Liver (tissue), 8 donors: ENCODE measurements at regions not wholly inside any gene's neighbourhood (a gene's known extent, or its start where the extent isn't known, plus 50 kb on each side); places are given as distances from the start of the nearest gene placed in this dataset.

ENCODE experiments used
- DNase-seq: peaks from one replicate; pipeline ENCODE4 v3.0.0-alpha.2; 2017; ENCODE audit warnings: low spot score
- H3K27ac ChIP-seq, 2 donors: one replicate each; pipeline ENCODE4 v1.7.0; 2013; ENCODE audit warnings: inconsistent platforms in 2 of 2, low read length in 2 of 2, control low read depth in 1 of 2, low read depth in 1 of 2, mild to moderate bottlenecking in 1 of 2
- H3K27me3 ChIP-seq, 4 donors: one replicate each; pipeline versions ENCODE4 v1.6.1 to v1.7.0; 2013; ENCODE audit warnings: low read length in 3 of 4, inconsistent platforms in 1 of 4, mild to moderate bottlenecking in 1 of 4, moderate library complexity in 1 of 4; ENCODE audit not compliant: control insufficient read depth in 4 of 4, insufficient read depth in 4 of 4
- H3K36me3 ChIP-seq, 4 donors: one replicate each; pipeline versions ENCODE4 v1.6.1 to v1.7.0; 2013; ENCODE audit warnings: low read length in 3 of 4, mild to moderate bottlenecking in 3 of 4, low read depth in 1 of 4, moderate library complexity in 1 of 4; ENCODE audit not compliant: control insufficient read depth in 4 of 4, insufficient read depth in 3 of 4
- H3K4me1 ChIP-seq, 4 donors: one replicate each; pipeline versions ENCODE4 v1.6.1 to v1.7.0; 2013; ENCODE audit warnings: low read length in 3 of 4, mild to moderate bottlenecking in 3 of 4, moderate library complexity in 1 of 4; ENCODE audit not compliant: control insufficient read depth in 4 of 4, insufficient read depth in 4 of 4
- H3K4me3 ChIP-seq, 3 donors: one replicate each; pipeline versions ENCODE4 v1.6.1 to v1.7.0; 2013; ENCODE audit warnings: low read length in 3 of 3, control low read depth in 1 of 3, low read depth in 1 of 3, mild to moderate bottlenecking in 1 of 3
- H3K9ac ChIP-seq, 2 donors: one replicate each; pipeline ENCODE4 v1.7.0; 2013; ENCODE audit warnings: low read length in 2 of 2, mild to moderate bottlenecking in 2 of 2, moderate library complexity in 2 of 2, control low read depth in 1 of 2, low read depth in 1 of 2
- H3K9me3 ChIP-seq, 4 donors: one replicate each; pipeline versions ENCODE4 v1.6.1 to v1.7.0; 2013; ENCODE audit warnings: low read length in 3 of 4; ENCODE audit not compliant: control insufficient read depth in 4 of 4
- EGR1 ChIP-seq, 2 donors: IDR thresholded peaks; 2 replicates each; pipeline ENCODE4 v1.6.1; 2016 to 2018; ENCODE audit warnings: antibody characterized with exemption in 2 of 2, low read depth in 2 of 2
- FOXA1 ChIP-seq: IDR thresholded peaks from 2 replicates; pipeline ENCODE4 v1.6.1; 2016; ENCODE audit warnings: antibody characterized with exemption
- FOXA2 ChIP-seq: IDR thresholded peaks from 2 replicates; pipeline ENCODE4 v1.6.1; 2016; ENCODE audit warnings: antibody characterized with exemption
- GABPA ChIP-seq, 2 donors: IDR thresholded peaks in 1 of 2; conservative IDR thresholded peaks in 1 of 2; 2 replicates each; pipeline ENCODE4 v1.6.1; 2016; ENCODE audit warnings: antibody characterized with exemption in 2 of 2, mild to moderate bottlenecking in 1 of 2, moderate library complexity in 1 of 2
- HNF4A ChIP-seq, 2 donors: conservative IDR thresholded peaks; 2 replicates each; pipeline ENCODE4 v1.6.1; 2016; ENCODE audit warnings: antibody characterized with exemption in 2 of 2, mild to moderate bottlenecking in 2 of 2
- HNF4G ChIP-seq: IDR thresholded peaks from 2 replicates; pipeline ENCODE4 v1.6.1; 2016; ENCODE audit warnings: antibody characterized with exemption
- JUND ChIP-seq, 2 donors: IDR thresholded peaks; 2 replicates each; pipeline ENCODE4 v1.6.1; 2016; ENCODE audit warnings: antibody characterized with exemption in 2 of 2
- NR2F2 ChIP-seq: IDR thresholded peaks from 2 replicates; pipeline ENCODE4 v1.6.1; 2016; ENCODE audit warnings: antibody characterized with exemption
- RAD21 ChIP-seq, 2 donors: IDR thresholded peaks; 2 replicates each; pipeline ENCODE4 v1.6.1; 2016; ENCODE audit warnings: antibody characterized with exemption in 2 of 2, mild to moderate bottlenecking in 2 of 2
- RXRA ChIP-seq, 2 donors: IDR thresholded peaks; 2 replicates each; pipeline ENCODE4 v1.6.1; 2017 to 2018; ENCODE audit warnings: antibody characterized with exemption in 2 of 2, mild to moderate bottlenecking in 1 of 2
- SP1 ChIP-seq: IDR thresholded peaks from 2 replicates; pipeline ENCODE4 v1.6.1; 2018; ENCODE audit warnings: antibody characterized with exemption, mild to moderate bottlenecking
- TAF1 ChIP-seq: conservative IDR thresholded peaks from 2 replicates; pipeline ENCODE4 v1.6.1; 2016; ENCODE audit warnings: antibody characterized with exemption, mild to moderate bottlenecking
- YY1 ChIP-seq: IDR thresholded peaks from 2 replicates; pipeline ENCODE4 v1.6.1; 2016; ENCODE audit warnings: antibody characterized with exemption, mild to moderate bottlenecking
- WGBS: extraction: QIAGEN DNeasy Blood & Tissue Kit; methylation state at CpG from one replicate; pipeline ENCODE4 v1.1.7; 2013; 5-methylcytosine and 5-hydroxymethylcytosine counted together
- TF ChIP-seq, protein P1 (sequence below): IDR thresholded peaks from 2 replicates; pipeline ENCODE4 v1.6.1; 2016; ENCODE audit warnings: antibody characterized with exemption, mild to moderate bottlenecking
- TF ChIP-seq, protein P2 (sequence below): IDR thresholded peaks from 2 replicates; pipeline ENCODE4 v1.6.1; 2016; ENCODE audit warnings: antibody characterized with exemption
- TF ChIP-seq, protein P3 (sequence below): IDR thresholded peaks from 2 replicates; pipeline ENCODE4 v1.6.1; 2016; ENCODE audit warnings: antibody characterized with exemption
- TF ChIP-seq, protein P4 (sequence below): fragments of 150-350 bp; IDR thresholded peaks from 2 replicates; pipeline ENCODE4 v1.5.1; 2017; ENCODE audit warnings: improper control_type of control experiment, low read depth, low read length; ENCODE audit not compliant: missing input control
- donor health status: healthy.
- donor health status: healthy.
- donor health status: healthy.
- donor health status: healthy.
- donor health status: healthy.

DNA sequence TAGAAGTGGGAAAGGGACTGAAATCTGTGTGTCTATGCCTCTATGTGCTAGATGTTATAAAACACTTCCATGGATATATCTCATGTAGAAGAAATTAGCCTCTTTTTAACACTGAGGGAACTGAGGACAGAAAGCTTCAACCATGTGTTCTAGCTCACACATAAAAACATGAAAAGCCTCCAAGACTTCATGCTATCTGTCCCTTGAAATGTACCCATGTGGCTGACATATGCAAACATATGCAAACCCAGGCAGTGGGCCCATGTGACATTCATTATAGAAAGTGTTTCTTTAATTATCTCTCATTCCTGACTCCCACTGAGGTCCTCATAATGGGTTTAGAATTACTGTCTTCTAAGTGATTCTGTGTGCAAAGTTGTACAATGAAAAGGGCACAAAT lies 134.7 kb upstream of the MAF start:
- no peak for DNase-seq
- no peaks in the 10 kb centered on the region for H3K27me3 ChIP-seq
- peaks cover 0 to 6% (median 1%) of the 10 kb centered on the region in 4 donors for H3K4me1 ChIP-seq
- H3K4me3 ChIP-seq: no peak overlapping the region
- H3K36me3 ChIP-seq: no peaks in the 10 kb centered on the region
- no peak overlapping the region for H3K27ac ChIP-seq
- H3K9ac ChIP-seq: no peak overlapping the region
- no peak for TF ChIP-seq HNF4A (conservative IDR thresholded peaks at IDR 0.05)
- TF ChIP-seq JUND (IDR thresholded peaks at IDR 0.05): no peak
- TF ChIP-seq FOXA1: no peak
- TF ChIP-seq FOXA2: no peak
- TF ChIP-seq, protein P1, sequence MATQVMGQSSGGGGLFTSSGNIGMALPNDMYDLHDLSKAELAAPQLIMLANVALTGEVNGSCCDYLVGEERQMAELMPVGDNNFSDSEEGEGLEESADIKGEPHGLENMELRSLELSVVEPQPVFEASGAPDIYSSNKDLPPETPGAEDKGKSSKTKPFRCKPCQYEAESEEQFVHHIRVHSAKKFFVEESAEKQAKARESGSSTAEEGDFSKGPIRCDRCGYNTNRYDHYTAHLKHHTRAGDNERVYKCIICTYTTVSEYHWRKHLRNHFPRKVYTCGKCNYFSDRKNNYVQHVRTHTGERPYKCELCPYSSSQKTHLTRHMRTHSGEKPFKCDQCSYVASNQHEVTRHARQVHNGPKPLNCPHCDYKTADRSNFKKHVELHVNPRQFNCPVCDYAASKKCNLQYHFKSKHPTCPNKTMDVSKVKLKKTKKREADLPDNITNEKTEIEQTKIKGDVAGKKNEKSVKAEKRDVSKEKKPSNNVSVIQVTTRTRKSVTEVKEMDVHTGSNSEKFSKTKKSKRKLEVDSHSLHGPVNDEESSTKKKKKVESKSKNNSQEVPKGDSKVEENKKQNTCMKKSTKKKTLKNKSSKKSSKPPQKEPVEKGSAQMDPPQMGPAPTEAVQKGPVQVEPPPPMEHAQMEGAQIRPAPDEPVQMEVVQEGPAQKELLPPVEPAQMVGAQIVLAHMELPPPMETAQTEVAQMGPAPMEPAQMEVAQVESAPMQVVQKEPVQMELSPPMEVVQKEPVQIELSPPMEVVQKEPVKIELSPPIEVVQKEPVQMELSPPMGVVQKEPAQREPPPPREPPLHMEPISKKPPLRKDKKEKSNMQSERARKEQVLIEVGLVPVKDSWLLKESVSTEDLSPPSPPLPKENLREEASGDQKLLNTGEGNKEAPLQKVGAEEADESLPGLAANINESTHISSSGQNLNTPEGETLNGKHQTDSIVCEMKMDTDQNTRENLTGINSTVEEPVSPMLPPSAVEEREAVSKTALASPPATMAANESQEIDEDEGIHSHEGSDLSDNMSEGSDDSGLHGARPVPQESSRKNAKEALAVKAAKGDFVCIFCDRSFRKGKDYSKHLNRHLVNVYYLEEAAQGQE: no peak
- TF ChIP-seq, protein P2, sequence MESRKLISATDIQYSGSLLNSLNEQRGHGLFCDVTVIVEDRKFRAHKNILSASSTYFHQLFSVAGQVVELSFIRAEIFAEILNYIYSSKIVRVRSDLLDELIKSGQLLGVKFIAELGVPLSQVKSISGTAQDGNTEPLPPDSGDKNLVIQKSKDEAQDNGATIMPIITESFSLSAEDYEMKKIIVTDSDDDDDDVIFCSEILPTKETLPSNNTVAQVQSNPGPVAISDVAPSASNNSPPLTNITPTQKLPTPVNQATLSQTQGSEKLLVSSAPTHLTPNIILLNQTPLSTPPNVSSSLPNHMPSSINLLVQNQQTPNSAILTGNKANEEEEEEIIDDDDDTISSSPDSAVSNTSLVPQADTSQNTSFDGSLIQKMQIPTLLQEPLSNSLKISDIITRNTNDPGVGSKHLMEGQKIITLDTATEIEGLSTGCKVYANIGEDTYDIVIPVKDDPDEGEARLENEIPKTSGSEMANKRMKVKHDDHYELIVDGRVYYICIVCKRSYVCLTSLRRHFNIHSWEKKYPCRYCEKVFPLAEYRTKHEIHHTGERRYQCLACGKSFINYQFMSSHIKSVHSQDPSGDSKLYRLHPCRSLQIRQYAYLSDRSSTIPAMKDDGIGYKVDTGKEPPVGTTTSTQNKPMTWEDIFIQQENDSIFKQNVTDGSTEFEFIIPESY: no peak
- no peak for TF ChIP-seq NR2F2
- TF ChIP-seq, protein P3, sequence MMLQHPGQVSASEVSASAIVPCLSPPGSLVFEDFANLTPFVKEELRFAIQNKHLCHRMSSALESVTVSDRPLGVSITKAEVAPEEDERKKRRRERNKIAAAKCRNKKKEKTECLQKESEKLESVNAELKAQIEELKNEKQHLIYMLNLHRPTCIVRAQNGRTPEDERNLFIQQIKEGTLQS: no peak
- TF ChIP-seq YY1: no peak
- no peak for TF ChIP-seq RXRA (IDR thresholded peaks at IDR 0.05)
- TF ChIP-seq, protein P4, sequence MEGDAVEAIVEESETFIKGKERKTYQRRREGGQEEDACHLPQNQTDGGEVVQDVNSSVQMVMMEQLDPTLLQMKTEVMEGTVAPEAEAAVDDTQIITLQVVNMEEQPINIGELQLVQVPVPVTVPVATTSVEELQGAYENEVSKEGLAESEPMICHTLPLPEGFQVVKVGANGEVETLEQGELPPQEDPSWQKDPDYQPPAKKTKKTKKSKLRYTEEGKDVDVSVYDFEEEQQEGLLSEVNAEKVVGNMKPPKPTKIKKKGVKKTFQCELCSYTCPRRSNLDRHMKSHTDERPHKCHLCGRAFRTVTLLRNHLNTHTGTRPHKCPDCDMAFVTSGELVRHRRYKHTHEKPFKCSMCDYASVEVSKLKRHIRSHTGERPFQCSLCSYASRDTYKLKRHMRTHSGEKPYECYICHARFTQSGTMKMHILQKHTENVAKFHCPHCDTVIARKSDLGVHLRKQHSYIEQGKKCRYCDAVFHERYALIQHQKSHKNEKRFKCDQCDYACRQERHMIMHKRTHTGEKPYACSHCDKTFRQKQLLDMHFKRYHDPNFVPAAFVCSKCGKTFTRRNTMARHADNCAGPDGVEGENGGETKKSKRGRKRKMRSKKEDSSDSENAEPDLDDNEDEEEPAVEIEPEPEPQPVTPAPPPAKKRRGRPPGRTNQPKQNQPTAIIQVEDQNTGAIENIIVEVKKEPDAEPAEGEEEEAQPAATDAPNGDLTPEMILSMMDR: no peak
- H3K9me3 ChIP-seq: no peaks in the 10 kb centered on the region

DNA sequence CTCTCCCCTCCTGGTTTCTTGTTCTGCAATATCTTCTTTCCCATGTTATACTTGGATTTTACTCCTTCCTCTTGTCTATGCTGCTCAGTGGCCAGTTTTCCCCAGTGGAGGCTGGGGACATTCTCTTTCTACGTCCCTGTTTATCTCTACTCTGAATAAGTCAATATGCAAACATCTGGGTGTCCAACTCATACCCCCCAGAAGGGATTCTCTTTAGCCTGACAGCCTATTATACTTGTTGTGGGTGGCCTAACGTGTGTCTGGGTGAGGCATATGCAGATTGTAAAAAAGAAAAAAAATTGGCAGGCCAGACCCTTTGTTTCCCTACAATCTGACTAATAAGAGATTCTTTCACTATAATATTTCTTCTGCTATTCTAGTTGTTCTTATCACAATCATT lies 134.2 kb upstream of the MAF start:
- 74% methylated on average over 2 of the region's 2 CpGs for WGBS

More for the DNA sequence above, 134.2 kb upstream of the MAF start:
- Histone ChIP-seq H3K4me1 (peaks cover 0 to under 1% (median 0%) of the 10 kb centered on the region in 4 donors), H3K27me3 (no peaks in the 10 kb centered on the region), H3K9me3 (no peaks in the 10 kb centered on the region), H3K36me3 (no peaks in the 10 kb centered on the region), H3K9ac (no peak overlapping the region), H3K4me3 (no peak overlapping the region), H3K27ac (no peak overlapping the region)
- no peak for DNase-seq
- TF ChIP-seq GABPA (IDR thresholded peaks at IDR 0.05 in 1 of 2, conservative IDR thresholded peaks at IDR 0.05 in 1 of 2) (no peak), RAD21 (IDR thresholded peaks at IDR 0.05) (no peak), TAF1 (no peak), SP1 (no peak), RXRA (IDR thresholded peaks at IDR 0.05) (no peak), HNF4A (conservative IDR thresholded peaks at IDR 0.05) (no peak), HNF4G (no peak), JUND (IDR thresholded peaks at IDR 0.05) (no peak), EGR1 (IDR thresholded peaks at IDR 0.05; ENCODE audit: low read depth in 2 of 2) (no peak), YY1 (no peak)
- TF ChIP-seq, protein P2: no peak
- TF ChIP-seq, protein P3: no peak
